ENCODE measurements at regions not wholly inside any gene's neighbourhood (a gene's known extent, or its start where the extent isn't known, plus 50 kb on each side); places are given as distances from the start of the nearest gene placed in this dataset.

DNA sequence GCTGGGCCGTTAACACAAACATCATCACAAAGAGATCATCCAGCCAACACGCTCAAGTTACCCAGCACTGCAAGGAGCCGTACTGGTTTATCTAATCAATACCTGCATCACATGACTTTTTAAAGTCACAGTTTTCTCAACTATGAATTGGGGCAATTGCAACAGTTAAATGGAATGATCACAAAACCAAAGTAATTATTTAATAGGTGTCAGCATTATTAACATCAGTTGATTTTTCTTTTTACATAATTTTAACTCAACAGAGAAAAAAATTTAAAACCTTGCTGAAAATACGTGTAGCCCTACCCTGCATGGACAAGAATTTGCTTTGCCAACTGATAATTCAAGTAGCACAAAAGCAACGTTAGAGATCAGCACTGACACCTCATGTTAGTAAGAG, 95.7 kb upstream of the SOX9 start:
- TF ChIP-seq, protein P1, sequence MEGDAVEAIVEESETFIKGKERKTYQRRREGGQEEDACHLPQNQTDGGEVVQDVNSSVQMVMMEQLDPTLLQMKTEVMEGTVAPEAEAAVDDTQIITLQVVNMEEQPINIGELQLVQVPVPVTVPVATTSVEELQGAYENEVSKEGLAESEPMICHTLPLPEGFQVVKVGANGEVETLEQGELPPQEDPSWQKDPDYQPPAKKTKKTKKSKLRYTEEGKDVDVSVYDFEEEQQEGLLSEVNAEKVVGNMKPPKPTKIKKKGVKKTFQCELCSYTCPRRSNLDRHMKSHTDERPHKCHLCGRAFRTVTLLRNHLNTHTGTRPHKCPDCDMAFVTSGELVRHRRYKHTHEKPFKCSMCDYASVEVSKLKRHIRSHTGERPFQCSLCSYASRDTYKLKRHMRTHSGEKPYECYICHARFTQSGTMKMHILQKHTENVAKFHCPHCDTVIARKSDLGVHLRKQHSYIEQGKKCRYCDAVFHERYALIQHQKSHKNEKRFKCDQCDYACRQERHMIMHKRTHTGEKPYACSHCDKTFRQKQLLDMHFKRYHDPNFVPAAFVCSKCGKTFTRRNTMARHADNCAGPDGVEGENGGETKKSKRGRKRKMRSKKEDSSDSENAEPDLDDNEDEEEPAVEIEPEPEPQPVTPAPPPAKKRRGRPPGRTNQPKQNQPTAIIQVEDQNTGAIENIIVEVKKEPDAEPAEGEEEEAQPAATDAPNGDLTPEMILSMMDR (IDR thresholded peaks at IDR 0.05; ENCODE audit: borderline replicate concordance, extremely low read depth, insufficient read depth): no peak
- Histone ChIP-seq H3K9me3 (ENCODE audit: control insufficient read depth in 2 of 3, insufficient read depth in 1 of 3, low read length in 3 of 3) (no peaks in the 10 kb centered on the region), H3K4me3 (ENCODE audit: low read length in 3 of 3) (no peak overlapping the region), H3K36me3 (ENCODE audit: control insufficient read depth in 2 of 3, insufficient read depth in 3 of 3, low read length in 3 of 3) (no peaks in the 10 kb centered on the region), H3K4me1 (ENCODE audit: control insufficient read depth in 2 of 3, insufficient read depth in 2 of 3, low read depth in 1 of 3, low read length in 3 of 3) (no peaks in the 10 kb centered on the region), H3K27ac (ENCODE audit: low read depth in 2 of 2, low read length in 2 of 2) (no peak overlapping the region), H3K27me3 (ENCODE audit: control insufficient read depth, insufficient read depth, low read length) (no peaks in the 10 kb centered on the region), H3K9ac (ENCODE audit: low read length in 3 of 3) (no peak overlapping the region)
- DNase-seq (no peak), FAIRE-seq (no peak)
- intact Hi-C loops (cut with DNase I): no loop called here

DNA sequence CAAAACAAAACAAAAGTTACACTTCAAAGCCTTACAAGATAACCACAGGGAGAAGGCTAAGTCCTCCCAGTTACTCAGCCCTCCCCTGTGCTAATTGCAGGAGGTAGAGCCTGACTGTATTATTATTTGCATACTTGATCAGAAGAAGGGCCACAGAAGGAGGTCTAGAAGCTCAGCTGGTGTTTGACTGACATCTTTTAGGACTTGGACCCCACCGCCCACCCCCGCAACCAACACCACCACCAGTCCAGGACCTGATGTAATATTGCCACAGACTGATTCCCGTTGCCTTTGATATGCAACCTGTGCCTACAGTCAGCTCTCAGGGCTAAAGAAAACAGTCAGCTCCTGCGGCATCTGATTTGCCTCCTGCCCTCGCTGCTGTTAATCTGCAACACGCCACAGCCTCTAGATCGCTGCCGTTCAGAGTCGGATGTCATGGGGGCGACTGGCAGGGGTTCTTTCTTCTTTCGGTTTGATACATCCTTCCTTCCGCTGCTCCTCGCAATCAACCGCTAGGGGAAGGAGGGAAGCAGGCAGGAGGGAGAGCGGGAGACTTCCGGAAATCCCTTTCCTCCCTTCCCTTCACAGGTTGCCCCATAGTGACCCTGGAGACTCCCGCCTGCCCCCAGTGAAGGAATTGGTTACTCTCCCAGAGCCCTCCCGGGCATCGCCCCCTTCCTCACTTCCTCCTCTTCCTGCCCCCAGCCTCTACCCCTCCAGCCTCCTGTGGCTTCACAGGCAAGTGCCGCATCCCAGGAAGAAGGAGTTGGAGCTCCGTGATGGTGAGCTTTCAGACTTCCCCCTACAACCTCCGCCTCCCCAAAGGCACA, 90.5 kb upstream of the SOX9 start:
- Histone ChIP-seq H3K9ac (ENCODE audit: low read length in 3 of 3) (peak overlapping the region in 2 of 3 donors; percentile 46 to 61), H3K27ac (ENCODE audit: low read depth in 2 of 2, low read length in 2 of 2) (no peak overlapping the region), H3K4me3 (ENCODE audit: low read length in 3 of 3) (peak overlapping the region; percentile 46 to 73 (median 66)), H3K9me3 (ENCODE audit: control insufficient read depth in 2 of 3, insufficient read depth in 1 of 3, low read length in 3 of 3) (no peaks in the 10 kb centered on the region), H3K36me3 (ENCODE audit: control insufficient read depth in 2 of 3, insufficient read depth in 3 of 3, low read length in 3 of 3) (no peaks in the 10 kb centered on the region), H3K4me1 (ENCODE audit: control insufficient read depth in 2 of 3, insufficient read depth in 2 of 3, low read depth in 1 of 3, low read length in 3 of 3) (no peaks in the 10 kb centered on the region), H3K27me3 (ENCODE audit: control insufficient read depth, insufficient read depth, low read length) (no peaks in the 10 kb centered on the region)
- peak in 4 of 5 donors; percentile 82 to 89 (median 84) for DNase-seq
- TF ChIP-seq, protein P1 (IDR thresholded peaks at IDR 0.05; ENCODE audit: borderline replicate concordance, extremely low read depth, insufficient read depth): peak; percentile 3
- intact Hi-C loops (cut with DNase I): no loop called here
- FAIRE-seq: no peak

DNA sequence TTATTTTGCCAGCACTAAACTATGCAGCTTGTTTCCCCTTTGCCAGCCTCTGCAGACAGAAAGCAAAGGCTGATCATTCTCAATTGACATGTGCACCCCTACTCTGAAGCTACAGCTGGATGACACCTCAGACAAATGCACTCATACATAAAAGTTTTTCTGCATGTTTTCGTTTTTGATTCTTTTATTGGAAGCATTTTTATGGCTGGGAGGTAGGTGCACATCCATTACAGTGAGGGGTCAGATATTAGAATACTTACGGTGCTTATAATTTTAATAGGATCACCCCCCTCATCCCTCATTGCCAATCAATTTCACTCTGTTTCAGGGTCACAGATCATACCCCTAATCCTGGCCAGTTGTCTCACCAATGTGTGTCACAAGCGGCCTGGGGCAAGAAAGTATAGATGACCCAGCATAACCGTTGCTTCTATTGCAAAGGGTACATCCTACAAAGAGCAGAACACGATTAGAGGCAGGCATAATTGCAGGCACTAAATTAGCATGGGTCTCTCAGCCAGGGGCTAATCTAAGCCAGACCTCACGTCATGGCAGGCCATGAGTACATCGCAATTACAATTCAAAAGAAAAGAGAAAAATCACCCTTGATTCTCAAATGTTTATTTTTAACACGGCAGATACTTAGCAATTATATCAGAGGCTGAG, 89.5 kb upstream of the SOX9 start:
- Histone ChIP-seq H3K27me3 (ENCODE audit: control insufficient read depth, insufficient read depth, low read length) (no peaks in the 10 kb centered on the region), H3K9ac (ENCODE audit: low read length in 3 of 3) (no peak overlapping the region), H3K27ac (ENCODE audit: low read depth in 2 of 2, low read length in 2 of 2) (no peak overlapping the region), H3K36me3 (ENCODE audit: control insufficient read depth in 2 of 3, insufficient read depth in 3 of 3, low read length in 3 of 3) (no peaks in the 10 kb centered on the region), H3K4me1 (ENCODE audit: control insufficient read depth in 2 of 3, insufficient read depth in 2 of 3, low read depth in 1 of 3, low read length in 3 of 3) (no peaks in the 10 kb centered on the region), H3K4me3 (ENCODE audit: low read length in 3 of 3) (no peak overlapping the region), H3K9me3 (ENCODE audit: control insufficient read depth in 2 of 3, insufficient read depth in 1 of 3, low read length in 3 of 3) (no peaks in the 10 kb centered on the region)
- no peak for FAIRE-seq
- TF ChIP-seq, protein P1 (IDR thresholded peaks at IDR 0.05; ENCODE audit: borderline replicate concordance, extremely low read depth, insufficient read depth): no peak
- DNase-seq: no peak
- intact Hi-C loops (cut with DNase I): no loop called here

All from kidney (tissue), 13 donors.